A549 (cell line): ENCODE measurements at regions not wholly inside any gene's neighbourhood (a gene's known extent, or its start where the extent isn't known, plus 50 kb on each side); places are given as distances from the start of the nearest gene placed in this dataset.

Experiments
- ATAC-seq, 2 experiments: fragments of 200-7000 bp in 1 of 2; fragments of >200 bp in 1 of 2; cut with Nextera tagmentation in 1 of 2; cut with Tn5 transposase in 1 of 2; 3 replicates each; pipeline versions ENCODE4 v1.8.0 to v1.9.1; 2018 to 2020; ENCODE audit warnings: mild to moderate bottlenecking in 1 of 2, moderate library complexity in 1 of 2
- CTCF ChIA-PET: fragments of 300-600 bp; sonication (Branson Sonifier 250); formaldehyde crosslinking; extraction: SDS; loops from one replicate; lab custom pipeline; 2021; ENCODE audit warnings: antibody characterized with exemption, inconsistent platforms; lab: Yijun Ruan, JAX
- POLR2A ChIA-PET: fragments of 350-600 bp; formaldehyde crosslinking; extraction: SDS; loops from one replicate; lab custom pipeline; 2021; ENCODE audit warnings: antibody characterized with exemption, inconsistent platforms; lab: Yijun Ruan, JAX
- DNase-seq, 2 experiments: peaks; one replicate each; pipeline versions ENCODE4 v3.0.0 to v3.0.0-alpha.2; 2011 to 2016; ENCODE audit warnings: low read depth in 1 of 2, low spot score in 1 of 2
- FAIRE-seq: peaks from 2 replicates; lab custom pipeline; 2011; peaks lifted over from hg19 to GRCh38; lab: Jason Lieb, UNC
- H3K27ac ChIP-seq, 2 experiments: fragments of >200 bp; sonication (Bioruptor Twin); formaldehyde crosslinking; 3 replicates each; pipeline ENCODE4 v1.5.1; 2016 to 2017
- H3K4me1 ChIP-seq: fragments of >200 bp; sonication (Bioruptor Twin); formaldehyde crosslinking; 3 replicates; pipeline ENCODE4 v1.6.1; 2016
- H3K4me2 ChIP-seq: fragments of >200 bp; sonication (Bioruptor Twin); formaldehyde crosslinking; 3 replicates; pipeline ENCODE4 v1.6.1; 2016
- H3K4me3 ChIP-seq: fragments of >200 bp; sonication (Bioruptor Twin); formaldehyde crosslinking; 3 replicates; pipeline ENCODE4 v1.5.1; 2016
- H3K9me3 ChIP-seq: fragments of >200 bp; sonication (Bioruptor Twin); formaldehyde crosslinking; 3 replicates; pipeline ENCODE4 v1.6.1; 2016
- ATOH8 ChIP-seq: fragments of 250-450 bp; sonication (Bioruptor Pico); IDR thresholded peaks from 2 replicates; pipeline ENCODE4 v1.5.0; 2020; ENCODE audit warnings: low read depth, mild to moderate bottlenecking, moderate library complexity
- BHLHE40 ChIP-seq: IDR thresholded peaks from 2 replicates; pipeline ENCODE4 v1.6.1; 2012; ENCODE audit warnings: low read depth, low read length, inconsistent platforms
- ELK1 ChIP-seq: fragments of 150-350 bp; IDR thresholded peaks from 2 replicates; pipeline ENCODE4 v1.6.1; 2014; ENCODE audit warnings: low read depth, mild to moderate bottlenecking, low read length
- FOSB ChIP-seq: fragments of 250-450 bp; sonication (Bioruptor Pico); IDR thresholded peaks from 2 replicates; pipeline ENCODE4 v1.5.0; 2020; ENCODE audit warnings: mild to moderate bottlenecking, moderate library complexity
- FOSL2 ChIP-seq, 2 experiments: fragments of 450-650 bp in 1 of 2; fragments of >200 bp in 1 of 2; sonication (Bioruptor Twin) in 1 of 2; formaldehyde crosslinking; IDR thresholded peaks; 2 replicates each; pipeline versions ENCODE4 v1.5.0 to v1.6.1; 2016 to 2020; ENCODE audit warnings: mild to moderate bottlenecking in 1 of 2, moderate library complexity in 1 of 2
- FOXS1 ChIP-seq: fragments of 250-450 bp; sonication (Bioruptor Pico); IDR thresholded peaks from 2 replicates; pipeline ENCODE4 v1.5.0; 2020; ENCODE audit warnings: mild to moderate bottlenecking, moderate library complexity
- GATA3 ChIP-seq: IDR thresholded peaks from 2 replicates; pipeline ENCODE4 v1.6.1; 2012; ENCODE audit warnings: borderline replicate concordance
- HDAC2 ChIP-seq: fragments of 200-600 bp; sonication (generic); IDR thresholded peaks from 2 replicates; pipeline ENCODE4 v1.6.1; 2016
- HES2 ChIP-seq: fragments of >200 bp; sonication (Bioruptor Twin); formaldehyde crosslinking; IDR thresholded peaks from 2 replicates; pipeline ENCODE4 v1.6.1; 2016
- HEYL ChIP-seq: fragments of 250-450 bp; sonication (Bioruptor Pico); IDR thresholded peaks from 2 replicates; pipeline ENCODE4 v1.8.0; 2021; ENCODE audit warnings: mild to moderate bottlenecking, moderate library complexity
- HMGXB4 ChIP-seq: fragments of 250-450 bp; sonication (Bioruptor Pico); IDR thresholded peaks from 2 replicates; pipeline ENCODE4 v1.5.0; 2021; ENCODE audit warnings: mild to moderate bottlenecking, moderate library complexity, borderline replicate concordance
- JUNB ChIP-seq: fragments of >200 bp; sonication (Bioruptor Twin); formaldehyde crosslinking; IDR thresholded peaks from 2 replicates; pipeline ENCODE4 v1.6.1; 2016
- KDM1A ChIP-seq: fragments of 200-600 bp; sonication (generic); IDR thresholded peaks from 2 replicates; pipeline ENCODE4 v1.6.1; 2016; ENCODE audit warnings: low read depth, mild to moderate bottlenecking
- MAFK ChIP-seq: fragments of 450-650 bp; IDR thresholded peaks from 2 replicates; pipeline ENCODE4 v1.6.1; 2014; ENCODE audit not compliant: partially characterized antibody
- MYC ChIP-seq: IDR thresholded peaks from 2 replicates; pipeline ENCODE4 v1.6.1; 2012; ENCODE audit warnings: mild to moderate bottlenecking, inconsistent platforms, low read length, improper control_type of control experiment, borderline replicate concordance
- NPAS2 ChIP-seq: fragments of 250-450 bp; sonication (Bioruptor Pico); IDR thresholded peaks from 2 replicates; pipeline ENCODE4 v1.8.0; 2022; ENCODE audit warnings: mild to moderate bottlenecking, moderate library complexity, borderline replicate concordance
- PHF8 ChIP-seq: fragments of 200-600 bp; sonication (generic); IDR thresholded peaks from 2 replicates; pipeline ENCODE4 v1.6.1; 2016; ENCODE audit warnings: low read depth, mild to moderate bottlenecking, antibody characterized with exemption, moderate library complexity, borderline replicate concordance
- POLR2A ChIP-seq: IDR thresholded peaks from 2 replicates; pipeline ENCODE4 v1.6.1; 2012; ENCODE audit warnings: mild to moderate bottlenecking, low read length
- RCOR1 ChIP-seq: fragments of 150-350 bp; IDR thresholded peaks from 2 replicates; pipeline ENCODE4 v1.6.1; 2014; ENCODE audit warnings: antibody characterized with exemption, low read length, low read depth
- RFX5 ChIP-seq: fragments of 450-650 bp; IDR thresholded peaks from 2 replicates; pipeline ENCODE4 v1.7.1; 2014; ENCODE audit warnings: antibody characterized with exemption, mild to moderate bottlenecking, moderate library complexity
- SMC3 ChIP-seq: fragments of >200 bp; sonication (Bioruptor Twin); formaldehyde crosslinking; IDR thresholded peaks from 3 replicates; pipeline ENCODE4 v1.6.1; 2018; ENCODE audit warnings: inconsistent platforms
- SREBF2 ChIP-seq: fragments of 450-650 bp; IDR thresholded peaks from 2 replicates; pipeline ENCODE4 v1.6.1; 2014; ENCODE audit warnings: mild to moderate bottlenecking, moderate library complexity
- TFCP2L1 ChIP-seq: fragments of 250-450 bp; sonication (Bioruptor Pico); IDR thresholded peaks from 2 replicates; pipeline ENCODE4 v1.5.0; 2021; ENCODE audit warnings: mild to moderate bottlenecking
- ZC3H11A ChIP-seq: fragments of 450-650 bp; IDR thresholded peaks from 2 replicates; pipeline ENCODE4 v1.6.1; 2014; ENCODE audit warnings: antibody characterized with exemption, mild to moderate bottlenecking
- ZFP36 ChIP-seq: fragments of 450-650 bp; IDR thresholded peaks from 2 replicates; pipeline ENCODE4 v1.6.1; 2014; ENCODE audit warnings: borderline replicate concordance; ENCODE audit not compliant: partially characterized antibody
- ZNF302 ChIP-seq: fragments of 250-450 bp; sonication (Bioruptor Pico); IDR thresholded peaks from 2 replicates; pipeline ENCODE4 v1.9.0; 2021; ENCODE audit warnings: inconsistent platforms, mild to moderate bottlenecking, moderate library complexity
- WGBS: methylation state at CpG from one replicate; pipeline ENCODE4 v1.1.6; 2017; ENCODE audit errors: missing lambda C conversion rate; 5-methylcytosine and 5-hydroxymethylcytosine counted together
- TF ChIP-seq, protein P1 (sequence below): fragments of 450-650 bp; IDR thresholded peaks from 2 replicates; pipeline ENCODE4 v1.6.1; 2014; ENCODE audit warnings: antibody characterized with exemption
- TF ChIP-seq, protein P2 (sequence below): IDR thresholded peaks from 2 replicates; pipeline ENCODE4 v1.6.1; 2012

DNA sequence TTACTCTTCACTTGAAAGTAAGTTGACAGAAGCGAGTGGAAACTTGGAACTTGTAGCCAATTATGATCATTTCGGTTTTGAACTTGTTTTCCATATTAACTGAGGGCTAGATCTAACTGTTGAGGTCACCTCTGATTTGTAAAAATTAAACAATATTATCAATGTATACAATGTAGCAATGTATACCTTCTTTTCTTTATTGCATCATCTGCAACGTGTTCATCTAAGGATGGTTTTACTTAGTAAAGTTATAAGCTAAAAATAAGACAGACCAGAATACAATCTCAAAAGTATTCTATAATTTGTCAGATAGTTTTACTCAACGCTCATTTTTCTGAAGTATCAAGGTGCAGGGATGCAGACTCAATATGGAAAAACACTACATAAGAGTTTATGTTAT lies 435.0 kb upstream of the TNP1 start:
- 51% methylated on average over 4 of the region's 4 CpGs for WGBS
- ChIA-PET CTCF (no interaction called here), POLR2A (no interaction called here)
- ATAC-seq (no peak), DNase-seq (no peak), FAIRE-seq (no peak)
- no peak overlapping the region for H3K4me3 ChIP-seq
- H3K27ac ChIP-seq, result no peak overlapping the region
- no peaks in the 10 kb centered on the region for H3K4me1 ChIP-seq
- no peak overlapping the region for H3K4me2 ChIP-seq
- peaks cover 15% of the 10 kb centered on the region; the same call in 2 of the 3 replicates for H3K9me3 ChIP-seq
- no peak for TF ChIP-seq HES2
- no peak for TF ChIP-seq SREBF2
- no peak for TF ChIP-seq MYC
- TF ChIP-seq BHLHE40, result no peak
- no peak for TF ChIP-seq TFCP2L1

- FAIRE-seq, result no peak
- no peak overlapping the region for H3K27ac ChIP-seq
- ChIA-PET POLR2A (no interaction called here), CTCF (no interaction called here)
- no peak for ATAC-seq
- H3K4me1 ChIP-seq, result no peaks in the 10 kb centered on the region
- H3K9me3 ChIP-seq, result peaks cover 15% of the 10 kb centered on the region; the same call in 2 of the 3 replicates
- no peak overlapping the region for H3K4me3 ChIP-seq
- 21% methylated on average over 2 of the region's 2 CpGs for WGBS
- DNase-seq, result no peak
- no peak overlapping the region for H3K4me2 ChIP-seq
- TF ChIP-seq SMC3 (no peak), MAFK (no peak), JUNB (no peak), ATOH8 (CRISPR knock-in tag) (no peak), ZNF302 (CRISPR knock-in tag) (no peak), GATA3 (no peak), BHLHE40 (no peak), NPAS2 (CRISPR knock-in tag) (no peak), KDM1A (no peak), HEYL (CRISPR knock-in tag) (no peak), ZFP36 (no peak), RCOR1 (no peak), ZC3H11A (no peak), FOSB (no peak), PHF8 (no peak), ELK1 (no peak), FOXS1 (CRISPR knock-in tag) (no peak)
- TF ChIP-seq, protein P1, sequence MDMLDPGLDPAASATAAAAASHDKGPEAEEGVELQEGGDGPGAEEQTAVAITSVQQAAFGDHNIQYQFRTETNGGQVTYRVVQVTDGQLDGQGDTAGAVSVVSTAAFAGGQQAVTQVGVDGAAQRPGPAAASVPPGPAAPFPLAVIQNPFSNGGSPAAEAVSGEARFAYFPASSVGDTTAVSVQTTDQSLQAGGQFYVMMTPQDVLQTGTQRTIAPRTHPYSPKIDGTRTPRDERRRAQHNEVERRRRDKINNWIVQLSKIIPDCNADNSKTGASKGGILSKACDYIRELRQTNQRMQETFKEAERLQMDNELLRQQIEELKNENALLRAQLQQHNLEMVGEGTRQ, result no peak
- TF ChIP-seq, protein P2, sequence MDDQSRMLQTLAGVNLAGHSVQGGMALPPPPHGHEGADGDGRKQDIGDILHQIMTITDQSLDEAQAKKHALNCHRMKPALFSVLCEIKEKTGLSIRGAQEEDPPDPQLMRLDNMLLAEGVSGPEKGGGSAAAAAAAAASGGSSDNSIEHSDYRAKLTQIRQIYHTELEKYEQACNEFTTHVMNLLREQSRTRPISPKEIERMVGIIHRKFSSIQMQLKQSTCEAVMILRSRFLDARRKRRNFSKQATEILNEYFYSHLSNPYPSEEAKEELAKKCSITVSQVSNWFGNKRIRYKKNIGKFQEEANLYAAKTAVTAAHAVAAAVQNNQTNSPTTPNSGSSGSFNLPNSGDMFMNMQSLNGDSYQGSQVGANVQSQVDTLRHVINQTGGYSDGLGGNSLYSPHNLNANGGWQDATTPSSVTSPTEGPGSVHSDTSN, result no peak
Measured at GRCh38 chr2:217294211-217294610, 434.3 kb upstream of the TNP1 start.

GRCh38 chr2:217293607-217294006 lies 433.7 kb upstream of the TNP1 start:
- H3K4me2 ChIP-seq, result no peak overlapping the region
- WGBS, result 51% methylated on average over 3 of the region's 3 CpGs
- no peak for FAIRE-seq
- no peak for TF ChIP-seq SMC3
- TF ChIP-seq HDAC2, result no peak
- TF ChIP-seq ELK1, result no peak
- TF ChIP-seq, protein P2, result no peak
- no peak for TF ChIP-seq POLR2A
- no peak for TF ChIP-seq ZFP36
- TF ChIP-seq FOSL2 (IDR thresholded peaks at IDR 0.05), result no peak
- no peak for TF ChIP-seq FOSL2 (CRISPR knock-in tag; IDR thresholded peaks at IDR 0.05)
- no peak for TF ChIP-seq RFX5
- no peak for TF ChIP-seq HMGXB4 (CRISPR knock-in tag)

More at GRCh38 chr2:217293607-217294006, 433.7 kb upstream of the TNP1 start:
- no peak for ATAC-seq
- Histone ChIP-seq H3K9me3 (peaks cover 15% of the 10 kb centered on the region; the same call in 2 of the 3 replicates), H3K4me1 (no peaks in the 10 kb centered on the region), H3K27ac (no peak overlapping the region), H3K4me3 (no peak overlapping the region)
- DNase-seq, result no peak
- ChIA-PET CTCF (no interaction called here), POLR2A (no interaction called here)
